SK-N-SH (cell line): ENCODE measurements at regions not wholly inside any gene's neighbourhood (a gene's known extent, or its start where the extent isn't known, plus 50 kb on each side); places are given as distances from the start of the nearest gene placed in this dataset.

Source experiments
- CTCF ChIA-PET: fragments of 300-600, 350-600 bp; formaldehyde crosslinking; extraction: SDS; loops from one replicate; lab custom pipeline; 2021; lab: Yijun Ruan, JAX
- POLR2A ChIA-PET: fragments of 350-600 bp; sonication (Branson Sonifier 250); formaldehyde crosslinking; extraction: SDS; loops from one replicate; lab custom pipeline; 2020; ENCODE audit warnings: antibody characterized with exemption, inconsistent platforms; lab: Yijun Ruan, JAX
- DNase-seq: peaks from one replicate; pipeline ENCODE4 v3.0.0; 2012
- H2AFZ ChIP-seq: fragments of 200-600 bp; sonication (generic); 2 replicates; pipeline ENCODE4 v1.8.1; 2016; ENCODE audit warnings: antibody characterized with exemption, mild to moderate bottlenecking, low read depth
- H3F3A ChIP-seq: fragments of 200-600 bp; sonication (generic); replicated peaks from 2 replicates; pipeline ENCODE3; 2016; ENCODE audit warnings: antibody characterized with exemption, mild to moderate bottlenecking; ENCODE audit not compliant: insufficient read depth
- H3K27ac ChIP-seq, 2 experiments: fragments of 200-500 bp in 1 of 2; fragments of 200-600 bp in 1 of 2; sonication (Bioruptor generic) in 1 of 2; sonication (generic), shearing (Covaris generic) in 1 of 2; 2 replicates each; pipeline versions ENCODE4 v1.5.1 to v1.6.1; 2014 to 2016; ENCODE audit warnings: low read depth in 2 of 2, inconsistent platforms in 1 of 2, low read length in 1 of 2, mild to moderate bottlenecking in 1 of 2, mixed read lengths in 1 of 2
- H3K27me3 ChIP-seq: fragments of 200-600 bp; sonication (generic), shearing (Covaris generic); 2 replicates; pipeline ENCODE4 v1.6.1; 2016; ENCODE audit warnings: mixed run types; ENCODE audit not compliant: insufficient read depth
- H3K36me3 ChIP-seq, 2 experiments: fragments of 200-500 bp in 1 of 2; fragments of 200-600 bp in 1 of 2; sonication (Bioruptor generic) in 1 of 2; sonication (generic) in 1 of 2; replicated peaks in 1 of 2; 2 replicates each; pipeline versions ENCODE3 to v1.5.1; 2014 to 2016; ENCODE audit warnings: low read length in 1 of 2, mild to moderate bottlenecking in 1 of 2; ENCODE audit not compliant: insufficient read depth in 2 of 2, control insufficient read depth in 1 of 2
- H3K4me1 ChIP-seq, 2 experiments: fragments of 200-500 bp in 1 of 2; fragments of 200-600 bp in 1 of 2; sonication (Bioruptor generic) in 1 of 2; sonication (generic), shearing (Covaris generic) in 1 of 2; 2 replicates each; pipeline versions ENCODE4 v1.5.1 to v1.6.1; 2014 to 2016; ENCODE audit warnings: low read depth in 1 of 2, low read length in 1 of 2, mixed run types in 1 of 2; ENCODE audit not compliant: insufficient read depth in 2 of 2, control insufficient read depth in 1 of 2
- H3K4me2 ChIP-seq: fragments of 200-600 bp; sonication (generic), shearing (Covaris generic); 2 replicates; pipeline ENCODE4 v1.6.1; 2017; ENCODE audit warnings: mixed run types
- H3K4me3 ChIP-seq, 2 experiments: fragments of 200-500 bp in 1 of 2; fragments of 200-600 bp in 1 of 2; sonication (Bioruptor generic) in 1 of 2; sonication (generic), shearing (Covaris generic) in 1 of 2; 2 replicates each; pipeline versions ENCODE4 v1.5.1 to v1.8.1; 2014 to 2016; ENCODE audit warnings: low read depth in 2 of 2, inconsistent platforms in 1 of 2, low read length in 1 of 2, mild to moderate bottlenecking in 1 of 2, mixed read lengths in 1 of 2, moderate library complexity in 1 of 2
- H3K79me2 ChIP-seq: fragments of 200-600 bp; sonication (generic); 2 replicates; pipeline ENCODE4 v1.8.1; 2017; ENCODE audit warnings: mild to moderate bottlenecking; ENCODE audit not compliant: insufficient read depth
- H3K9ac ChIP-seq: fragments of 200-600 bp; sonication (generic); 2 replicates; pipeline ENCODE4 v1.6.1; 2017; ENCODE audit warnings: mixed run types
- H3K9me2 ChIP-seq: fragments of 200-600 bp; sonication (generic); 2 replicates; pipeline ENCODE4 v1.6.1; 2017; ENCODE audit warnings: mixed run types
- H3K9me3 ChIP-seq: fragments of 200-600 bp; sonication (generic); 2 replicates; pipeline ENCODE4 v1.6.1; 2017; ENCODE audit warnings: mixed run types, mild to moderate bottlenecking, moderate library complexity
- H4K20me1 ChIP-seq: fragments of 200-600 bp; sonication (generic); 2 replicates; pipeline ENCODE4 v1.6.1; 2017; ENCODE audit warnings: mild to moderate bottlenecking, mixed run types; ENCODE audit not compliant: insufficient read depth
- CHD2 ChIP-seq: fragments of 150-350 bp; IDR thresholded peaks from 2 replicates; pipeline ENCODE4 v1.6.1; 2018; ENCODE audit warnings: low read length; ENCODE audit not compliant: partially characterized antibody
- CTCF ChIP-seq: fragments of 200-600 bp; sonication (generic); IDR thresholded peaks from 2 replicates; pipeline ENCODE4 v1.6.1; 2017; ENCODE audit warnings: antibody characterized with exemption, mild to moderate bottlenecking, moderate library complexity
- ELF1 ChIP-seq: IDR thresholded peaks from 2 replicates; pipeline ENCODE4 v1.4.0; 2012
- EZH2phosphoT487 ChIP-seq: fragments of 200-600 bp; sonication (generic); IDR thresholded peaks from 2 replicates; pipeline ENCODE4 v1.6.1; 2017; ENCODE audit warnings: low read depth, mixed run types, mild to moderate bottlenecking, antibody characterized with exemption, moderate library complexity, borderline replicate concordance
- FOSL2 ChIP-seq: IDR thresholded peaks from 2 replicates; pipeline ENCODE4 v1.4.0; 2012; ENCODE audit warnings: low read depth, mild to moderate bottlenecking, moderate library complexity, borderline replicate concordance
- FOXJ3 ChIP-seq: sonication (generic); formaldehyde crosslinking; IDR thresholded peaks from 2 replicates; pipeline ENCODE4 v1.5.1; 2020; ENCODE audit warnings: mild to moderate bottlenecking, missing genetic modification reagents
- GABPA ChIP-seq: IDR thresholded peaks from 2 replicates; pipeline ENCODE4 v1.4.0; 2012; ENCODE audit warnings: low read depth, mild to moderate bottlenecking
- MEF2A ChIP-seq: IDR thresholded peaks from 2 replicates; pipeline ENCODE4 v1.4.0; 2012; ENCODE audit warnings: low read depth, borderline replicate concordance
- MXI1 ChIP-seq: IDR thresholded peaks from 2 replicates; pipeline ENCODE4 v1.6.1; 2012; ENCODE audit warnings: mild to moderate bottlenecking, low read depth, low read length, improper control_type of control experiment
- NFIC ChIP-seq: IDR thresholded peaks from 2 replicates; pipeline ENCODE4 v1.4.0; 2012; ENCODE audit warnings: borderline replicate concordance
- PBX3 ChIP-seq: IDR thresholded peaks from 2 replicates; pipeline ENCODE4; 2012
- POLR2AphosphoS5 ChIP-seq: IDR thresholded peaks from 2 replicates; pipeline ENCODE4 v1.6.1; 2012; ENCODE audit warnings: low read depth, low read length
- RAD21 ChIP-seq: IDR thresholded peaks from 2 replicates; pipeline ENCODE4 v1.6.1; 2012; ENCODE audit warnings: mild to moderate bottlenecking, low read length
- RFX5 ChIP-seq: IDR thresholded peaks from 2 replicates; pipeline ENCODE4 v1.6.1; 2012; ENCODE audit warnings: mild to moderate bottlenecking, improper control_type of control experiment, low read length
- SIN3A ChIP-seq: IDR thresholded peaks from 2 replicates; pipeline ENCODE4 v1.6.1; 2012; ENCODE audit warnings: low read depth, mild to moderate bottlenecking, low read length, moderate library complexity, borderline replicate concordance
- USF1 ChIP-seq: IDR thresholded peaks from 2 replicates; pipeline ENCODE4 v1.4.0; 2012; ENCODE audit warnings: low read depth, borderline replicate concordance
- ZBTB33 ChIP-seq: IDR thresholded peaks from 2 replicates; pipeline ENCODE4 v1.4.0; 2012; ENCODE audit warnings: low read depth, borderline replicate concordance
- WGBS: methylation state at CpG from one replicate; pipeline ENCODE4 v1.1.6; 2017; ENCODE audit warnings: low lambda C conversion rate; 5-methylcytosine and 5-hydroxymethylcytosine counted together

- ChIA-PET CTCF (interaction anchor here (1.0 to 2.0 kb wide), 3 partner anchors 26 to 343 kb away, joined by 3 to 7 read pairs (median 3); no protein-coding TSS in a partner anchor), POLR2A (no interaction called here)
- no peak overlapping the region for H3K9ac ChIP-seq
Measured at GRCh38 chr1:168782559-168783116, 53.6 kb upstream of the DPT start.

GRCh38 chr1:168783458-168784210, 54.6 kb upstream of the DPT start:
- DNase-seq = no peak
- no peak overlapping the region for H3K4me2 ChIP-seq
- H3K9me3 ChIP-seq = no peaks in the 10 kb centered on the region
- ChIA-PET CTCF (interaction anchor here (1.0 to 1.9 kb wide), 3 partner anchors 8 to 344 kb away, joined by 3 to 7 read pairs (median 5); no protein-coding TSS in a partner anchor), POLR2A (no interaction called here)
- no peak overlapping the region for H2AFZ ChIP-seq
- H3K4me3 ChIP-seq = no peak overlapping the region
- no peaks in the 10 kb centered on the region for H3K36me3 ChIP-seq
- no peaks in the 10 kb centered on the region for H4K20me1 ChIP-seq
- no peaks in the 10 kb centered on the region for H3F3A ChIP-seq
- no peak overlapping the region for H3K9ac ChIP-seq
- no peaks in the 10 kb centered on the region; a peak in 1 of 4 replicates for H3K4me1 ChIP-seq
- no peaks in the 10 kb centered on the region for H3K27me3 ChIP-seq
- H3K9me2 ChIP-seq = no peaks in the 10 kb centered on the region
- WGBS = 67% methylated on average over 4 of the region's 4 CpGs
- H3K79me2 ChIP-seq = no peaks in the 10 kb centered on the region
- H3K27ac ChIP-seq = no peak overlapping the region
- TF ChIP-seq GABPA = no peak
- TF ChIP-seq POLR2AphosphoS5 = no peak
- no peak for TF ChIP-seq ZBTB33
- no peak for TF ChIP-seq NFIC
- no peak for TF ChIP-seq FOXJ3 (CRISPR knock-in tag)
- no peak for TF ChIP-seq SIN3A
- no peak for TF ChIP-seq MEF2A
- no peak for TF ChIP-seq CHD2
- no peak for TF ChIP-seq FOSL2
- no peak for TF ChIP-seq USF1
- no peak for TF ChIP-seq EZH2phosphoT487

More at GRCh38 chr1:168782559-168783116, 53.6 kb upstream of the DPT start:
- H3K79me2 ChIP-seq = no peaks in the 10 kb centered on the region
- no peaks in the 10 kb centered on the region for H3K9me3 ChIP-seq
- no peak for DNase-seq
- no peak overlapping the region for H3K4me2 ChIP-seq
- H3K4me1 ChIP-seq = no peaks in the 10 kb centered on the region; a peak in 1 of 4 replicates
- no peaks in the 10 kb centered on the region for H4K20me1 ChIP-seq
- no peak overlapping the region for H3K27ac ChIP-seq
- H2AFZ ChIP-seq = no peak overlapping the region
- no peaks in the 10 kb centered on the region for H3K36me3 ChIP-seq
- H3K27me3 ChIP-seq = no peaks in the 10 kb centered on the region
- no peak overlapping the region for H3K4me3 ChIP-seq
- no peaks in the 10 kb centered on the region for H3F3A ChIP-seq
- 95% methylated on average over 3 of the region's 3 CpGs for WGBS
- H3K9me2 ChIP-seq = no peaks in the 10 kb centered on the region
- TF ChIP-seq RAD21 = no peak
- TF ChIP-seq ELF1 = no peak
- no peak for TF ChIP-seq MXI1
- TF ChIP-seq PBX3 = no peak
- no peak for TF ChIP-seq POLR2AphosphoS5
- TF ChIP-seq CTCF = no peak
- no peak for TF ChIP-seq RFX5
- no peak for TF ChIP-seq EZH2phosphoT487
- TF ChIP-seq, all 33 proteins: peak for 0
